ENCODE measurements at regions not wholly inside any gene's neighbourhood (a gene's known extent, or its start where the extent isn't known, plus 50 kb on each side); places are given as distances from the start of the nearest gene placed in this dataset.

- no peak overlapping the region for H3K4me3 ChIP-seq (ENCODE audit: low read depth, low read length)
- no peak for TF ChIP-seq CTCF (IDR thresholded peaks at IDR 0.05; ENCODE audit: low read depth, low read length, missing control alignments)
- in situ Hi-C loops (cut with HindIII; ENCODE audit: low sequenced_read_pairs): no loop called here
- no peak for DNase-seq (ENCODE audit: low read depth)
These were observed 633.1 kb downstream of the MATN1 start for GRCh38 chr1:30090162-30090820.

- DNase-seq (ENCODE audit: low read depth): no peak
- no peak for TF ChIP-seq CTCF (IDR thresholded peaks at IDR 0.05; ENCODE audit: low read depth, low read length, missing control alignments)
- in situ Hi-C loops (cut with HindIII; ENCODE audit: low sequenced_read_pairs): no loop called here
- no peak overlapping the region for H3K4me3 ChIP-seq (ENCODE audit: low read depth, low read length)
These were observed 634.4 kb downstream of the MATN1 start for GRCh38 chr1:30089024-30089430.

DNA sequence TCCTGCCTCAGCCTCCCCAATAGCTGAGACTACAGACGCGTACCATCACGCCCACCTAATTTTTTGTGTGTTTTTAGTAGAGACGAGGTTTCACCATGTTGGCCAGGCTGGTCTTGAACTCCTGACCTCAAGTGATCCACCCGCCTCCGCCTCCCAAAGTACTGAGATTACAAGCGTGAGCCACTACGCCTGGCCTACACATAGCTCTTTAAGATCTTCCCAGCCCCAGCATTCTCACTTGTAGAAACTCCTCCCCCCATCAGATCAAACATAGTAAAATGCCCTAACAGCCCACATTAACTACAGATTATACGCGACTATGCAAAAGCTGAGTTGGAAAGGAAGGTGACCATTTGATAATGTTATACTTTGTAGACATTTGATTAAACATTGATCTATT is 634.8 kb downstream of the MATN1 start:
- H3K4me3 ChIP-seq (ENCODE audit: low read depth, low read length): no peak overlapping the region
- no peak for TF ChIP-seq CTCF (IDR thresholded peaks at IDR 0.05; ENCODE audit: low read depth, low read length, missing control alignments)
- in situ Hi-C loops (cut with HindIII; ENCODE audit: low sequenced_read_pairs): no loop called here
- DNase-seq (ENCODE audit: low read depth): no peak

GRCh38 chr1:30087465-30087864 is 635.9 kb downstream of the MATN1 start:
- TF ChIP-seq CTCF (IDR thresholded peaks at IDR 0.05; ENCODE audit: low read depth, low read length, missing control alignments): peak; percentile 58
- no peak overlapping the region for H3K4me3 ChIP-seq (ENCODE audit: low read depth, low read length)
- no peak for DNase-seq (ENCODE audit: low read depth)
- in situ Hi-C loops (cut with HindIII; ENCODE audit: low sequenced_read_pairs): no loop called here

DNA sequence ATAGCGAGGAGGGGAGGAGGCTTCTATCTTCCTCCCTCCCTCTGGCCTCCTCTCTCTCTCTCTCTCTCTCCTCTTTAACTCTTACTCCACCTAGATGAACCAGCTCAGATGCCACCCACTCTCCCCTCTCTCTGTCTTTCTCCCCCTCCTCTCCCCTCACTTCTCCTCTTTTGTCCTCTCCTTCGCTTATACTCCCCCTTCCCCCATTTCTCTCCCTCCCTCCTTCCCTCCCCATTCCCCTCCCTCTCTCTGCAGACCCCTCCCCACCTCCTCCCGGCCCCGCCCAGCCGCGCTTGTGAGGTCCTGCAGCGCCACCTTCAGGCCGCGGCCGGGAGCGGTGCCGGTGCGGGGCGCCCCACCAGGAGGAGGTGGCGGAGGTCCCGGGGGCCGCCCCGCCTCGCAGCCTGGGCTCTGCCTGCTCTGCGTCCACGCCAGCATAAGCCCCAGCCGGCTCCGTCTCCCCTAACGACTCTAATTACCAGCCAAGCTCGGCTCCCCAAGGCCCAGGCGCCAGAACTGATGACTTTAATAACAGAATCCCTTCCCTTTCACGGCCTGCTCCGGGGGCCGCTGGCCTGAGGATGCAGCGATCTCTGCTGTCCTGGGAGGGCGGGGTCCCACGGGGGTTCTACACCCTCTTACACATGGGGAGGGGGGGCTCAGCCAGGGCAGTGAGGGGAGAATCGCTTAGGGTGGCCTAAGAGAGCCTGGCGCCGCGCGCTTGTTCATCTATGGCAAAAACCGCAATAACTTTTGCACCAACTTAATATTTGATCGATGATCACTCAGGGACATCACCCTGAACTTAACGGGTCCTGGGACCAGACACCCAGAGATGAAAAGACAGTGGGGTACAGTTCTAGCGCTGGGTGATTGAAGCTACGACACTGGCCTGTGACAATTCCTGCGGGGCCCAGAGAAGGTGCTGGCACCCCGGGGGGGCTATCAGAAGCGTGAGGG is 637.3 kb downstream of the MATN1 start:
- no peak for DNase-seq (ENCODE audit: low read depth)
- peak; percentile 68 for TF ChIP-seq CTCF (IDR thresholded peaks at IDR 0.05; ENCODE audit: low read depth, low read length, missing control alignments)
- peak overlapping the region; percentile 9 for H3K4me3 ChIP-seq (ENCODE audit: low read depth, low read length)
- in situ Hi-C loops (cut with HindIII; ENCODE audit: low sequenced_read_pairs): no loop called here

- TF ChIP-seq CTCF (IDR thresholded peaks at IDR 0.05; ENCODE audit: low read depth, low read length, missing control alignments): no peak
- no peak overlapping the region for H3K4me3 ChIP-seq (ENCODE audit: low read depth, low read length)
- DNase-seq (ENCODE audit: low read depth): no peak
- in situ Hi-C loops (cut with HindIII; ENCODE audit: low sequenced_read_pairs): no loop called here
These were observed 638.3 kb downstream of the MATN1 start for GRCh38 chr1:30084909-30085571.
